Activated naive CD8-positive, alpha-beta T cell treated with anti-CD3 and anti-CD28 coated beads, Interleukin-2, amount 50 U/mL, for 16 hours (primary cell): ENCODE measurements at regions not wholly inside any gene's neighbourhood (a gene's known extent, or its start where the extent isn't known, plus 50 kb on each side); places are given as distances from the start of the nearest gene placed in this dataset.
"Not testable (repeated sequence)": the region's sequence is repeated elsewhere in the genome, so short reads cannot be mapped to it uniquely, and the experiment has no call there.

Experiments
- DNase-seq: peaks from one replicate; pipeline ENCODE4 v3.0.0-alpha.2; 2020; ENCODE audit warnings: low read depth, low spot score

DNA sequence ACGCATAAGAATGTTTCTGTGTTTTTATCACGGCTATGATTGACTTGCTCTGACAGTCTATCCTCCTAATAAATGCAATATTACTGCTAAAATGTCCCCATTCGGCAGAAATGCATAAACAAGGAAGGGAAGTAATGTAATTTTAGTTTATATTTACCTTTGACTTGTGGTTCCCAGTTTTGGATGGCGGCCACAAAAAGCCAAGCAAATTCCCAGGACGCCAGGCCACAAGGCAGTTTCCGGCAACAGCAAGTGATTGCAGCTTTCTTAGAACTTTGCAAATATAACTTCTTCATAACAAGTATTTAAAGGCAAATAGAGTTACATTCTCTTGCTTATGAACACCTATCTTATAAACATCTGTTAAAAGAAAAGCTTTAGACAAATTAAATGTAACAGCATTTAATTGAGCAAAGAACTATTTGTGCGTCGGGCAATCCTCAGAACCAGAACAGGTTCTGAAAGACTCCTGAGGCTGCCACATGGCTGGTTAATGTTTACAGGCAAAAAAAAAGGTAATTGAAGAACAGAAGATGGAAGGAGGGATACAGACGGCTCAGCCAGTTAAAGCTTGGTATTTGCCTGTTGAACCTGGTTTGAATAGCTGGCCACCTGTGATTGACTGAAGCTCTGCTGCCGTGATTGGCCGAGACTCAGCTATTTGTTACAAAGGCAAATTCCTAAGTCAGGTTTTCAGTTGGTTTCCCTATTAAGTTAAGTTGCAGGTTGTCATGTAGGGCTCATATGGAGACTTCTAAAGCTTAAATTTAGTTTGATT is 80.8 kb downstream of the C21orf91 start:
- no peak for DNase-seq

DNA sequence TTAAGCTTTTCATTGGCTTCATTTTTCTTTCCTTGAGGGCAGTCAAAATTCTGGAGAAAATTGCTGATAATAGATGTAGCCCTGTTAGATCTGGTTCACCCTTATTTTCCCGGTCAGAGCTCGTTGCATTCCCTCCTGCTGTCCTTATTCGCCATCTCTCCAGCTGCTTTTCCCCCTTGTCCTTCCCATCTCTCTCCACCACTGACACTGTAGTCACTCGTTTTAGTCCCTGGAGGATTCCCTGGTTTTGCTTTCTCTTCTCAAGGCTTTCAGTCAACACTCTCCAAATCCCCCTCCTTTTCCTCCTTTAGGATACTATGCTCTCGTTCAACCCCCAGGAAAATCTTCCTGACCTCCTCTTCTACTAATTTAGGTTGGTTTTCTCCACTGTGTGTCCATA is 83.1 kb downstream of the C21orf91 start:
- no peak for DNase-seq

DNA sequence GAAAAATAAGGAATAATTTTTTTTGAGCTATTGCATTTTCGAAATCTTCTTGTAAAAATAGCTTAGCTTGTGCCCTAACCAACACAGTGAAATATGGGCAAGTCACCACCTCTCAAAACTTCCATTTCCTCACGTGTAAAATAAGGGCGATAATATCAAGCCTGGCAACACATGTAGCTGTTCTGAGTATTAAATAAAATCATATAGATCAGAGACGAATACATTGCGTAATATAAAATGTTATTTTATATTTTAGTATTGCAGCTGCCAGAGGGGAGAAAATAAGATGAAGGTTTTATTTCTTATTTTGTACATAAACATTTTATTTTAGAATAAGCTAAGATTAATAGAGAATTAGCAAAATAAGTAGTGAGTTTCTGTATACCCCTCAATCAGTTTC is 85.9 kb downstream of the C21orf91 start:
- DNase-seq, result no peak

DNA sequence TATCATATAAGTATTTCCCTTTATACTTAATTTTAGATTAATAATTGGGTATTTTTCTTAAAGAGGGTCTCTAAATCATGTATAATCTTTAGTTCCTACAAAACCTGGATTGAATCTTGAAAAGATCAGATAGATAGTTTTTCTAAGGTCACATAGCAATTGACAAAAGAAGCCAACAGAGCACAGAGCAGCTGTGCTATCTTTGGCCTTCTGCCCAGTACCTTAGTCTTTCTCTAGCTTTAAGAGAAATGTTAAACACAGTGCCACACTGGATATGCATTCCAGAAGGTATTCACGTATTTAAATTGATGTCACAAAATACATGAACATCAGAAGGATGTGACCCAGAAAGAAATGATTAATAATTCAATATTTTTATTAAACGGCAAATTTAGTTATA is 86.8 kb downstream of the C21orf91 start:
- DNase-seq, result no peak

DNA sequence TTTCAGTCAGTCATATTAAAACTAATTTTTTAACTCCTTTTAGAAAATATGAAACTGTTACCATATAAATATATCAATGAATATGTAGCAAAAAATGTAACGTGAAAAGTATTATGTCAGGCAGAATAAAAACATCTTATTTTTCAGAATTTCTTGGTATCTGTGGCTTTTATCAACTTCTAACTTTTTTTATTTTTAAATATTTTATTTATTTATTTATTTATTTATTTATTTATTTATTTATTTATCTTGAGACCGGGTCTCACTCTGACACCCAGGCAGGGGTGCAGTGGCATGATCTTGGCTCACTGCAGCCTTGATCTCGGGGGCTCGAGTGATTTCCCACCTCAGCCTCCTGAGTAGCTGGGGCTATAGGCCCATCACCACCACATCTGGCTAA is 87.6 kb downstream of the C21orf91 start:
- DNase-seq, result no peak

DNA sequence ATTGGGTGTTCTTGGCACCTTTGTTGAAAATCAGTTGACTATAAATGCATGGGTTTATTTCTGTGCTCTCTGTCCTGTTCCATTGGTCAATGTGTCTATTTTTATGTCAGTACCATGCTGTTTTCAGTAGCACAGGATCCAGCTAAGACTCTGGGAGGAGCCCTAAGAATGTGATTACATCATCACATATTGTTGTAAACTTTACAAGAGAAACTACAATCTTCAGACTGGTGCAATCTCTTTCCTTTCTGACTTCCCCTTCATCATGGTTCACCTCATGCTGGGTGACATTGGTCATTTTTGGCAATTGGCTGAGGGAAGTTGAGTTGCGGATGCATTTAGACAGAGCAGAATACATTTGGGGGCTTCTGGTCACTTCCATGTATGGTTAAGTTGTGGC is 88.4 kb downstream of the C21orf91 start:
- no peak for DNase-seq

DNA sequence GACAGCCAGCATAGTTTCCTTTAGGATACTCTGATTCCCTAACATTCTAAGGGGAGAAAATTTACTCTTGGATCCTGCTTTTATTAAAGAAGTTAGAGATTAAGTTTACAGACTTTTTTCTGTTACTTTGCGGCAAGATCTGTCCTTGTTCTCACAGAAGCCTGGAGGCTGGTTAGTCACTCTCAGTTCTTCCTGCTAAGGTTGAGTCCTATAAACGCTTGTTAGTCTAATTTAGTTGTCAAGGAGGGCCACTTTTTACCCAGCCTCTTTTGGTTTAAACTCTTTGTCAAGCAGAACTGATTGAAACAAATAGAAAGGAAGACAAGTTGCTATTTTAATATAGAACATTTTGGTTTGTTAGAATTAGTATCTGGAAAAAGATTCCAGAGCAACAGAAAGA is 89.7 kb downstream of the C21orf91 start:
- no peak for DNase-seq

DNA sequence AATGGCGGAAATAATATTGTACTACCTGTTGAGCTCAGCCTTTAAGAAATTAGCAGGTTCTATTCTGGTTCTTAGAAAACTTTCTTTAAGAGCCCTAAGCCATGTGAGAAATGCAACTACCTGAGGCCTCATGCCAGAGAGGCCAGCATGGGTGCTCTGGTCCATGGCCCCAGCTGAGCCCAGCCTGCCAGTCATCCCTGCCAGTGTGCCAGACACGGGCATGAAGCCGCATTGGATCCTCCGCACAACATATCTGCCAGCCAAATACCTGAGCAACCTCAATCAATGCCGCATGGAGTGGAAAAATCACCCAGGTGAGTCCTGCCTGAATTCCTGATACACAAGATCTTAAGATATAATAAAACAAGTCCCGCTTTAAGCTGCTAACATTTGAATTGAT is 91.8 kb downstream of the C21orf91 start:
- DNase-seq, result no peak

DNA sequence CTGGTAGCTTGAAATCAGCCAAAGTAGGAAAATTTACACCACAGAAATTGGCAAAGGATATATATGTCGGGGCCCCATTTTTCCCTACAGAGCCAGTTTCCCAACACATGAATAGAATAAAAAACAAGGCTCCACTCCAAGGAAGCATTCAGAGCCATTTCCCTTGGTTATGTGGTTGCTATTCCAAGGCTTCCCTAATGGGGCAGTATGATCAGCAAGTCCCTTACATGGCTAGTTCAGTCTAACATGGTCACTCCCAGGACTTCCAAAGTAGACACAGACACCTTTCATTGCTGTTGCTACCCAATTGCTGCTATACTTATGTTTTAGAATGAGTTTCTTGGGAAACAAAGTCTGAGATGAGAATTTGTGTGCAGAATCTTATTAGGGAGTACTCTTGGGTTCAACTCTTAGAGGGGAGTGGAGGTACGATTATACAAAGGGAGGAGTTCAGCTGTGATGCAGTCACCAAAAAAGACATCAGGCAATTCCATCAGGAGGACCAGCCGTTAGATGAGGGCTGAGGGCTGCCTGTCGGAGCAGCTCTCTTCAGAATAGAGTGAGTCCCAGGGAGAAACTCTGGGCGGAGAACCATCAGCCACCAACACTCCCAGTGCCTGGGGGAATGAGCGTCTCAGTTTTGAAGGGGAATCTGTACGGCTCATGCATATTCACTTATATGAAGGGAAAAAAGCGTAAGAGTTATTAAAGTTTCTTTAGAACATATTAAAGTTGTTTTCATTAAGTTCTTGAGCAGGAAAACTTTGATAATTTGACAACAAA is 92.9 kb downstream of the C21orf91 start:
- DNase-seq, result no peak

DNA sequence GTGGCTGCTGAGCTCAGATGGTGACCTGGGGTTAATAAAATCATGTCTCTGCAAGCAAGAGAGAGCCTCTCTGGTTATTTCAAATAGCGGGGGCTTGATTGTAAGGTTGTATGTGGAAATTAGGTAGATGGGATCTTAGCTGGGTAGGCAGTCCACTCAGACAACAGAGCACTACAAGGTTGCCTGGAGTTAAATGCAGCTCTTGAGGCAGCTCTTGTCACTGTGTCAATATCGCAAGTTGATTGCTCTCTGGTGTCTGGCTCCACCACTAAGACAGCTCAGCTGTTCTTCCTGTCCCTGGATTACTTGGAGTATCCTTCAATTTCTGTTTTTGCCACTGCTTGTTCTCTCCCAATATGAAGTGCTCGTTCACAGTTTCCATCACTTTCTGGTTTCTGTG is 93.8 kb downstream of the C21orf91 start:
- DNase-seq, result no peak

DNA sequence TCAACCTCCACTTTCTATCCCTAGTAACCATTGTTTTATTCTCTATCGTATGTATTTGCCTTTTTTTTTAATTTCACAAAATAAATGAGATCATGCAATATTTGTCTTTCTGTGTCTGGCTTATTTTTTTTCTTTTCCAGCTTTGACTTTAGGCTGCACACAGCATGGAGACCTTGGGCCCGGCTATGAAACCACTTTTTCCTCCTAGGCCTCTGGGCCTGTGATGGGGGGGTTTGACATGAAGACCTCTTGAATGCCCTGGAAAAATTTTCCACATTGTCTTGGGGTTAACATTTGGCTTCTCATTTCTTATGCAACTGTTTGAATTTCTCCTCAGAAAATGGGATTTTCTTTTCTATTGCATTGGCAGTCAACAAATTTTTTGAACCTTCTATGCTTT is 100.2 kb upstream of the BTG3 start:
- no peak for DNase-seq

DNA sequence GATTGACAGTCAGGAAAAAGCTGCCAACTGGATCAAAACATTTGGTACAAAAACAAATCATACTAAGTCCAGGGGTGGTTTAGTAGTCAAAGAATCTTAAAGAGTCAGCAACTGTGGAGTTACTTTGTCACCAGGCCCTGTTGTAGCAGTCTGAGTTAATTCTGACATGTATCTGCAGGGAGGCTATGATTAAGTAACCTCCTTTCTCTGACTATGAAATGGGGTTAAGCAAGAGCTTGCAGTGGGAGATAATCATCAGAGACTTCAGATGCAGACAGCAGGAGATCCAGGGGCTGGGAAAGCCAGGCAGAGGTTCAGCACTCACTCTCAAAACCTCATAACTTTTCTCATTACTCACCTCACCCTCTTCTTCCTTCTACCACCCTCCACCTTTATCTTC is 99.2 kb upstream of the BTG3 start:
- DNase-seq, result no peak

DNA sequence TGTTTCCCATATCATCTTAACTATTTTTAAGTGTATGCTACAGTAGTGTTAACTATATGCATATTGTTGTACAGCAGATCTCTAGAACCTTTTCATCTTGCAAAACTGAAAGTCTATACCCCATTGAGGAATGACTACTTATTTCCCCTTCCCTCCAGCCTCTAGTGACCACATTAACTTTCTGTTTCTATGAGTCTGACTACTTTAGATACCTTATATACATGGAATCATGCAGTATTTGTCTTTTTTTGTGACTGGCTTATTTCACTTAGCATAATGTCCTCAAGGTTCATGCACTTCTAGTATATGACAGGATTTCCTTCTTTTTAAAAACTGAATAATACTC is 96.5 kb upstream of the BTG3 start:
- no peak for DNase-seq

DNA sequence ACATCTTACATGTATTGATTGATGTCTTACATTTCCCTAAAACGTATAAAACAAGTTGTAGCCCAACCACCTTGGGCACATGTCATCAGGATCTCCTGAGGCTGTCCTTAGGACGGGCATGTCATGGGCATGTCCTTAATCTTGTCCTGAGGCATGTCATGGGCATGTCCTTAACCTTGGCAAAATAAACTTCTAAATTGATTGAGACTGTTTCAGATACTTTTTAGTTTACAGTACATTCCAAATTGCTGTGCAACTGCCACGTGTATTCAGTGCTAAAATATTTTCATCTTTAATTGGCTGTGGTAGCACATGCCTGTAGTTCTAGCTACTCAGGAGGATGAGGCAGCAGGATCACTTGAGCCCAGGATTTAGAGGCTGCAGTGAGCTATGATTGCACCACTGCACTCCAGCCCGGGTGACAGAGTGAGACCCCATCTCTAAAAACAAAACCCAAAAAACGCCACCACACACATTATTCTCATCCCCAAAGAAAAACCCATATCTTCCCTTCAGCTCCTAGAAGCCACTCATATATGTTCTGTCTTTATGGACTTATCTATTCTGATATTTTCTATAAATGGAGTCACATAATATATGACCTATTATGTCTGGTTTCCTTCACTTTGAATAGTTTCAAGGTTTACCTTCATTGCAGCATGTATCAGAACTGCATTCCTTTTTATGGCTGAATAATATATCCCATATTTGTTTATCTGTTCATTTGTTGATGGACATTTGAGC is 96.0 kb upstream of the BTG3 start:
- no peak for DNase-seq

DNA sequence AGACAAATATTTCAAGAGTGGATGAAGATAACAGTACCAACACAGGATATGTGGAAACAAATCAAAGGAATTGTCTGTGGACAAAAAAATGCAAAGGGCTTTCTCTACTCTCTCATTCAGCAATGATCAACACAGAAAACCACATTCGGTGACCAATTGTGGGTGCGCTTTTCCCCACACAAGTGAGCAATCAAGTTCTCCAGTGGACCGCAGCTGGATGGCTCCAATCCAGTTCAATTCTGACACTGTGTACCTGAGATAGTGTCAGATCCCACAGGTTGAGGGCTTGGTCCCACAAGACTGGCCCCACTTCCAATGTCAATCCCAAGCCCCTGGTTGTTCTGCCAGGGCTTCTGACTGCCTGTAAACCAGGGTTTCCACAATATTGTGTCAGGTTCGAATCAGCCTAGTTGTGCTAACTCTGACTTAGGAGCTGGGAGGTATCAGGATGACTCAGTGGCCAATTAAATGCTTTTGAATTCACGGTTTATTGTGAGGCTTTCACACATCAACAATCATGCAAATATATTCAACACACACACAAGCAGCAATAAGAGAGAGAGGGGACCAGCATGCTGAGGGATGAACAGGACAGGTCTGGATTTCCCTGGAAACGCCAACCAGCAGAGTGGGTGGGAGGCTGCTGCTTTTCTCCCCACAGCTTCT is 87.0 kb upstream of the BTG3 start:
- DNase-seq, result no peak

DNA sequence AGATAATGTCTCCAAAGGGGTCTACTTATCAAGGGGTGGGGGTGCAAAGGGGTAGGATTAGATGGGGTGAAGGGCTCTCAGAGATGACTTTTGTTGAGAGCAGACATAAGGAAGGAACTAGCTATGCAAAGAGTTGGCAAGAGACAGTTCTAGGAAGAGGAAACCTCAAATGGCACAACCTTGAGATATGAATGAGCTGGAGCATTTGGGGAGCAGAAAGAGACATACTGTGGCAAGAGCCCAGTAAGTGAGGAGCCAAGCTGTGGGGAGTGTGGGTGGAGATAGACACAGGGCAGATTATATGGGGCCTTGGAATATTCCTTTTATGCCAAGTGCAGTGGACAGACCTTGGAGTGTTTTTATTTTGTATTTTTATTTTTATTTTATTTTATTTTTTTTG is 84.8 kb upstream of the BTG3 start:
- DNase-seq, result no peak

DNA sequence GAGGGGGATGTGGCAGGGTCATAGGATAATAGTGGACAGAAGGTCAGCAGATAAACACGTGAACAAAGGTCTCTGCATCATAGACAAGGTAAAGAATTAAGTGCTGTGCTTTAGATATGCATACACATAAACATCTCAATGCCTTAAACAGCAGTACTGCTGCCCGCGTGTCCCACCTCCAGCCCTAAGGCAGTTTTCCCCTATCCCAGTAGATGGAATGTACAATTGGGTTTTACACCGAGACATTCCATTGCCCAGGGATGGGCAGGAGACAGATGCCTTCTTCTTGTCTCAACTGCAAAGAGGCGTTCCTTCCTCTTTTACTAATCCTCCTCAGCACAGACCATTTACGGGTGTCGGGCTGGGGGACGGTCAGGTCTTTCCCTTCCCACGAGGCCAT is 81.7 kb upstream of the BTG3 start:
- not testable (repeated sequence) for DNase-seq

DNA sequence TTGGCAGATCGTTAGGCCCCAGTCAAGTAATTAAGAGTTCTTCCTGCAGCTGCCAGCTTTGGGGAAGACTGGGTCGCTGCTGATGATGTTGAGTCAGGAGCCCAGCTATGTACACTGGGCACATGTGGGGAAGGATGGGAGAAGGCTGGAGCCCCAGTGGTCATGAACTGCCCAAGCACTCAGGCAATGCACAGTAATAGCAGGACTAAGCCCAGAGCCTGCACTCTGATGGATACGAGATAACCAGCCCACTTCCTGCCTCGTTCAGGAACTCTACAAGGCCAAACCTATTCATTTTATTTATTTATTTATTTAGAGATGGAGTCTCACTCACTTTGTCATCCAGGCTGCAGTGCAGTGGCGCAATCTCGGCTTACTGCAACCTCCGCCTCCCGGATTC is 81.1 kb upstream of the BTG3 start:
- DNase-seq, result no peak

DNA sequence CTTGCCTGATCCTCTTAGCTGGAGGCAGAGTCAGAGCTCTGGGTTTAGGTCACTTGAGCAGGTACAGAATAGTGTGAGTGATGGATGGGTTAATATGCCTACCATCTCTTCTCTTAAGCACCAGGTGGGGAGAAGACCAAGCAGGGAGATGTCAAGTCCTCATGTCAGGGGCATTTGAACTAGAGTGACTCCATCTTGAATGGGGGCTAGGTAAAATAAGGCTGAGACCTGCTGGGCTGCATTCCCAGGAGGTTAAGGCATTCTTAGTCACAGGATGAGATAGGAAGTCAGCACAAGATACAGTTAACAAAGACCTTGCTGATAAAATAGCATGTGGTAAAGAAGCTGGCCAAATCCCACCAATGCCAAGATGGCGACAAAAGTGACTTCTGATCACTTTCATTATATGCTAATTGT is 77.4 kb upstream of the BTG3 start:
- DNase-seq, result no peak

DNA sequence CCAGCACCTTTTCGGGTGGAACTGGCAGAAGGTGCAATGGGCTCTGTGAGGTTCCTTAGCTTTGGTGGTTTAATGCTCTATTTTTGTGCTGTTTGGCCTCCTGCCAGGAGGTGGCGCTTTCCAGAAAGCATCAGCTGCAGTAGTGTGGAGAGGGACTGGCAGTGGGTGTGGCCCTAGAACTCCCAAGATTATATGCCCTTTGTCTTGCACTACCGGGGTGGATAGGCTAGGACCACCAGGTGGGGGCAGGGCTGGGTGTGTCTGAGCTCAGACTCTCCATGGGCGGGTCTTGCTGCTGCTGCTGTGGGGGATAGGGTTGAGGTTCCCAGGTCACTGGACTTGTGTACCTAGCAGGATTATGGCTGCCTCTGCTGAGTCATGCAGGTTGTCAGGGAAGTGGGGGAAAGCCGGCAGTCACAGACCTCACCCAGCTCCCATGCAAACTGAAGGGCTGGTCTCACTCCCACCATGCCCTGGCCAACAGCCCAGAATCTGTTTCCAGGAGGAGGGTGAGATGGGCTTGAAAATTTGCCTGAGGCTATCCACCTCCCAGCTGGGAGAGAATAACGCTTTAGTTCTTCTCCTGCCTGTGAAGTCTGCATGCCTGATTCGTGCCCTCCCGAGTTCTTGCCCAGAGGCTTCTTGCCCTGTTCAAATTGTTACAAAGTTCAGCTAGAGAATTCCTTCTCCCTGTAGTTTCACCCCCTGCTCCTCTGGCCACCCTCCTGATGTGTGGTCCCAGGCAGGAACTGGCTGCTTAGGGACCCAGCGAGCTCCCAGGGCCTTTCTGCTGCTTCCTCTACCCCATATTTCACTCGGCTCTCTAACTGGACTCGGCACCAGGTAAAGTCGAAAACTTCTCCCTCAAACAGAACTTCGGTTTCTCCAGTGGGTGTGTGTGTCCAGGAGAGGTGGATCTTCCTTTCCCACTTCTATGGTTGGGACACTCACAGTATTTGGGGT is 76.5 kb upstream of the BTG3 start:
- peak; percentile 19 for DNase-seq

DNA sequence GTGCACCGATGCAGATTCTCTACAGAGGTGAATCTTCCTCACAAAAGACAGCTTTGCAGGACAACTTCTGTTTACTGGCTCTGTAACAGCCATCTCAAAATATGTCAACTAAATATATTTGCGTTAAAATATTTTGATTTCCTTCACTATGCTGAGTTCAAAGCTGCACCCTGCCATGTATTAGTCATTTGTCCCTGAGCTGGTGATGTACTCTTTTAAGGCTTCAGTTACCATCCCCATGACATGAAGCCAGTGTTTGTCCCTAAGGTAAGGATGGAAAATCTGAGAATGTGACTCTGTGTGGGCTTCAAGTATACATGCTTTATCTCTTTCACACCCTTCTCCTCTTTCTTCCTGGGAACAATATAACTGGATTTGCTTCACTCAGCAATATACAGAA is 70.2 kb upstream of the BTG3 start:
- no peak for DNase-seq
